ENCODE measurements at regions not wholly inside any gene's neighbourhood (a gene's known extent, or its start where the extent isn't known, plus 50 kb on each side); places are given as distances from the start of the nearest gene placed in this dataset.

DNA sequence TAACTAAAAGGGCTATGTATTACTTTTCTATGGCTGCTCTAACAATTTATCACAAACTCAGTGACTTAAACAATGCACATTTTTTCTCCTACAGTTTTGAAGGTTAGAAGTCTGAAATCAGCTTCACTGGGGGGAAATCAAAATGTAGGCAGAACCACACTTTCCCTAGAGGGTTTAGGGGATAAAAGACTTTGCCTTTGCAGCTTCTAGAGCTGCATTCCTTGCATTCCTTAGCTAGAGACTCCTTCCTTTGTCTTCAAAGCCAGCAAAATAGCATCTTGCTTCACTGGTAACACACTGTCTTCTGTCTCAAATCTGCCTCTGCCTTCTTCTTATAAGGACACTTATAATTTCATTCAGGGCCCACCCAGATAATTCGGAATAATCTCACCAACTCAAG lies 152.4 kb upstream of the SPIN4 start:
- TF ChIP-seq, protein P1, sequence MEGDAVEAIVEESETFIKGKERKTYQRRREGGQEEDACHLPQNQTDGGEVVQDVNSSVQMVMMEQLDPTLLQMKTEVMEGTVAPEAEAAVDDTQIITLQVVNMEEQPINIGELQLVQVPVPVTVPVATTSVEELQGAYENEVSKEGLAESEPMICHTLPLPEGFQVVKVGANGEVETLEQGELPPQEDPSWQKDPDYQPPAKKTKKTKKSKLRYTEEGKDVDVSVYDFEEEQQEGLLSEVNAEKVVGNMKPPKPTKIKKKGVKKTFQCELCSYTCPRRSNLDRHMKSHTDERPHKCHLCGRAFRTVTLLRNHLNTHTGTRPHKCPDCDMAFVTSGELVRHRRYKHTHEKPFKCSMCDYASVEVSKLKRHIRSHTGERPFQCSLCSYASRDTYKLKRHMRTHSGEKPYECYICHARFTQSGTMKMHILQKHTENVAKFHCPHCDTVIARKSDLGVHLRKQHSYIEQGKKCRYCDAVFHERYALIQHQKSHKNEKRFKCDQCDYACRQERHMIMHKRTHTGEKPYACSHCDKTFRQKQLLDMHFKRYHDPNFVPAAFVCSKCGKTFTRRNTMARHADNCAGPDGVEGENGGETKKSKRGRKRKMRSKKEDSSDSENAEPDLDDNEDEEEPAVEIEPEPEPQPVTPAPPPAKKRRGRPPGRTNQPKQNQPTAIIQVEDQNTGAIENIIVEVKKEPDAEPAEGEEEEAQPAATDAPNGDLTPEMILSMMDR (IDR thresholded peaks at IDR 0.05), result no peak
- no peak for TF ChIP-seq POLR2A (IDR thresholded peaks at IDR 0.05)
